Body of pancreas (tissue), 4 donors: ENCODE measurements at regions not wholly inside any gene's neighbourhood (a gene's known extent, or its start where the extent isn't known, plus 50 kb on each side); places are given as distances from the start of the nearest gene placed in this dataset.

Source experiments
- ATAC-seq: fragments of 150-250 bp; one replicate; pipeline ENCODE4 v1.9.1; 2016
- DNase-seq, 4 donors: peaks; one replicate each; pipeline ENCODE4 v3.0.0-alpha.2; 2019
- H3K27ac ChIP-seq, 4 donors: fragments of 200-600 bp; sonication (generic); 1 replicate in 3 of 4; 2 replicates in 1 of 4; pipeline versions ENCODE4 v1.5.1 to v1.6.1; 2016 to 2019; ENCODE audit warnings: mild to moderate bottlenecking in 1 of 4, mixed read lengths in 1 of 4, moderate library complexity in 1 of 4
- H3K27me3 ChIP-seq, 2 donors: fragments of 200-600 bp; sonication (generic); one replicate each; pipeline ENCODE4 v1.6.0; 2016; ENCODE audit warnings: mild to moderate bottlenecking in 1 of 2
- H3K36me3 ChIP-seq, 2 donors: fragments of 200-600 bp; sonication (generic); replicated peaks in 1 of 2; 2 replicates each; pipeline ENCODE4 v1.5.1; 2016; ENCODE audit warnings: low read depth in 2 of 2; ENCODE audit not compliant: insufficient read depth in 1 of 2
- H3K4me1 ChIP-seq: fragments of 200-600 bp; sonication (generic); one replicate; pipeline ENCODE4 v1.6.0; 2016
- H3K4me3 ChIP-seq, 2 donors: fragments of 200-600 bp; sonication (generic); 1 replicate in 1 of 2; 2 replicates in 1 of 2; pipeline ENCODE4 v1.5.1; 2016 to 2019
- H3K9me3 ChIP-seq, 3 donors: fragments of 200-600 bp; sonication (generic); 1 replicate in 2 of 3; 2 replicates in 1 of 3; pipeline ENCODE4 v1.5.1; 2016
- CTCF ChIP-seq, 7 experiments: fragments of 450-650 bp in 4 of 7; fragments of 200-600 bp in 3 of 7; sonication (generic) in 3 of 7; IDR thresholded peaks; one replicate each; pipeline ENCODE4 v1.5.1; 2016 to 2019; ENCODE audit warnings: antibody characterized with exemption in 7 of 7
- POLR2A ChIP-seq, 3 donors: fragments of 450-650 bp; IDR thresholded peaks; one replicate each; pipeline ENCODE4 v1.6.1; 2016; ENCODE audit warnings: antibody characterized with exemption in 3 of 3, mild to moderate bottlenecking in 2 of 3
- WGBS, 2 donors: methylation state at CpG; one replicate each; pipeline ENCODE4 v1.1.5; 2017; 5-methylcytosine and 5-hydroxymethylcytosine counted together
- intact Hi-C: fragments of 100-400 bp; cut with DNase I; formaldehyde crosslinking; loops from one replicate; pipeline ENCODE4 v1.15.1; 2023

- no peak overlapping the region for H3K27ac ChIP-seq
- no peak for DNase-seq
- 86 to 92% methylated on average over 1 of the region's 1 CpG for WGBS, 2 donors
- H3K27me3 ChIP-seq, result no peaks in the 10 kb centered on the region
- no peaks in the 10 kb centered on the region for H3K4me1 ChIP-seq
- H3K36me3 ChIP-seq, result no peaks in the 10 kb centered on the region
- H3K4me3 ChIP-seq, result no peak overlapping the region
- TF ChIP-seq CTCF (IDR thresholded peaks at IDR 0.05) (no peak), POLR2A (IDR thresholded peaks at IDR 0.05) (no peak)
- H3K9me3 ChIP-seq, result peaks cover 0 to 6% (median 0%) of the 10 kb centered on the region in 3 donors
- intact Hi-C loops, result no loop called here
- no peak for ATAC-seq
Observed at GRCh38 chr13:88104576-88104975, 433.4 kb downstream of the SLITRK5 start.

- 58 to 67% methylated on average over 6 of the region's 6 CpGs for WGBS, 2 donors
- no peak for DNase-seq
- TF ChIP-seq POLR2A (IDR thresholded peaks at IDR 0.05) (no peak), CTCF (IDR thresholded peaks at IDR 0.05) (no peak)
Observed at GRCh38 chr13:88107570-88107969, 436.4 kb downstream of the SLITRK5 start.

GRCh38 chr13:88112526-88112925, 441.4 kb downstream of the SLITRK5 start:
- intact Hi-C loops, result no loop called here
- TF ChIP-seq CTCF (IDR thresholded peaks at IDR 0.05) (no peak), POLR2A (IDR thresholded peaks at IDR 0.05) (no peak)
- ATAC-seq, result no peak
- H3K36me3 ChIP-seq, result no peaks in the 10 kb centered on the region
- no peaks in the 10 kb centered on the region for H3K9me3 ChIP-seq
- H3K27ac ChIP-seq, result no peak overlapping the region
- no peaks in the 10 kb centered on the region for H3K4me1 ChIP-seq
- no peaks in the 10 kb centered on the region for H3K27me3 ChIP-seq
- WGBS, 2 donors, result 25 to 26% methylated on average over 3 of the region's 3 CpGs
- H3K4me3 ChIP-seq, result no peak overlapping the region
- no peak for DNase-seq

More at GRCh38 chr13:88107570-88107969, 436.4 kb downstream of the SLITRK5 start:
- no peak overlapping the region for H3K4me3 ChIP-seq
- H3K36me3 ChIP-seq, result no peaks in the 10 kb centered on the region
- intact Hi-C loops, result no loop called here
- H3K4me1 ChIP-seq, result no peaks in the 10 kb centered on the region
- no peak overlapping the region for H3K27ac ChIP-seq
- ATAC-seq, result no peak
- H3K27me3 ChIP-seq, result no peaks in the 10 kb centered on the region
- H3K9me3 ChIP-seq, result no peaks in the 10 kb centered on the region

- Histone ChIP-seq H3K27me3 (no peaks in the 10 kb centered on the region), H3K36me3 (no peaks in the 10 kb centered on the region), H3K4me3 (no peak overlapping the region), H3K4me1 (no peaks in the 10 kb centered on the region), H3K27ac (no peak overlapping the region), H3K9me3 (no peaks in the 10 kb centered on the region)
- intact Hi-C loops, result no loop called here
- TF ChIP-seq CTCF (IDR thresholded peaks at IDR 0.05) (no peak), POLR2A (IDR thresholded peaks at IDR 0.05) (no peak)
- ATAC-seq (no peak), DNase-seq (no peak)
- 22 to 55% methylated on average over 2 of the region's 2 CpGs for WGBS, 2 donors
Observed at GRCh38 chr13:88115976-88116375, 444.8 kb downstream of the SLITRK5 start.

- WGBS, 2 donors, result 73 to 83% methylated on average over 3 of the region's 3 CpGs
- no peaks in the 10 kb centered on the region for H3K27me3 ChIP-seq
- no peak for ATAC-seq
Observed at GRCh38 chr13:88118952-88119351, 447.8 kb downstream of the SLITRK5 start.

More at GRCh38 chr13:88118952-88119351, 447.8 kb downstream of the SLITRK5 start:
- intact Hi-C loops, result no loop called here
- TF ChIP-seq POLR2A (IDR thresholded peaks at IDR 0.05), result no peak
- TF ChIP-seq CTCF (IDR thresholded peaks at IDR 0.05), result no peak
- no peaks in the 10 kb centered on the region for H3K36me3 ChIP-seq
- H3K27ac ChIP-seq, result no peak overlapping the region
- H3K9me3 ChIP-seq, result no peaks in the 10 kb centered on the region
- H3K4me1 ChIP-seq, result no peaks in the 10 kb centered on the region
- H3K4me3 ChIP-seq, result no peak overlapping the region
- no peak for DNase-seq
